Right lobe of liver (tissue), 6 donors: ENCODE measurements at regions not wholly inside any gene's neighbourhood (a gene's known extent, or its start where the extent isn't known, plus 50 kb on each side); places are given as distances from the start of the nearest gene placed in this dataset.
"Not testable (repeated sequence)": the region's sequence is repeated elsewhere in the genome, so short reads cannot be mapped to it uniquely, and the experiment has no call there.

Source experiments
- ATAC-seq, 4 donors: fragments of 200-7000 bp; cut with Tn5 transposase; one replicate each; pipeline ENCODE4 v1.9.1; 2020; ENCODE audit warnings: mild to moderate bottlenecking in 4 of 4, moderate library complexity in 4 of 4
- DNase-seq, 3 donors: peaks; one replicate each; pipeline ENCODE4 v3.0.0-alpha.2; 2020
- H3K27ac ChIP-seq, 3 donors: fragments of 200-600 bp; one replicate each; pipeline ENCODE4 v1.8.0; 2022
- H3K27me3 ChIP-seq, 2 donors: fragments of 200-600 bp; one replicate each; pipeline ENCODE4 v1.8.0; 2022
- H3K36me3 ChIP-seq, 4 donors: fragments of 200-600 bp; sonication (generic) in 1 of 4; one replicate each; pipeline versions ENCODE4 v1.5.1 to v1.8.0; 2017 to 2022; ENCODE audit warnings: control low read depth in 1 of 4
- H3K4me1 ChIP-seq, 4 donors: fragments of 200-600 bp; sonication (generic) in 1 of 4; one replicate each; pipeline versions ENCODE4 v1.5.1 to v1.8.0; 2017 to 2022; ENCODE audit warnings: control low read depth in 1 of 4
- H3K4me3 ChIP-seq, 3 donors: fragments of 200-600 bp; one replicate each; pipeline ENCODE4 v1.8.0; 2022
- H3K9me3 ChIP-seq, 4 donors: fragments of 200-600 bp; sonication (generic) in 1 of 4; one replicate each; pipeline versions ENCODE4 v1.5.1 to v1.8.0; 2017 to 2022; ENCODE audit warnings: control low read depth in 1 of 4
- POLR2A ChIP-seq: fragments of 450-650 bp; IDR thresholded peaks from one replicate; pipeline ENCODE4 v1.6.1; 2017; ENCODE audit warnings: antibody characterized with exemption, mild to moderate bottlenecking
- WGBS: methylation state at CpG from one replicate; pipeline ENCODE4 v1.1.6; 2018; ENCODE audit warnings: low coverage, low lambda C conversion rate; ENCODE audit not compliant: insufficient coverage; ENCODE audit errors: missing lambda C conversion rate; 5-methylcytosine and 5-hydroxymethylcytosine counted together
- intact Hi-C, 2 donors: fragments of 100-400 bp; cut with DNase I; formaldehyde crosslinking; loops; one replicate each; pipeline versions ENCODE4 v1.11.2 to v1.14.1; 2022
- TF ChIP-seq, protein P1 (sequence below), 4 donors: fragments of 200-600 bp in 3 of 4; fragments of 450-650 bp in 1 of 4; IDR thresholded peaks; one replicate each; pipeline versions ENCODE4 v1.5.1 to v1.8.0; 2016 to 2022; ENCODE audit warnings: antibody characterized with exemption in 4 of 4, mild to moderate bottlenecking in 2 of 4
- donor health status: DM: no; HTN: yes; CAD: no.
- donor health status: DM: no; HTN: no; CAD: no.
- donor health status: DM: no; HTN: no; CAD: no.
- donor health status: DM: no; HTN: yes; CAD: no.
- donor health status: DM: no; HTN: yes; CAD: no.

DNA sequence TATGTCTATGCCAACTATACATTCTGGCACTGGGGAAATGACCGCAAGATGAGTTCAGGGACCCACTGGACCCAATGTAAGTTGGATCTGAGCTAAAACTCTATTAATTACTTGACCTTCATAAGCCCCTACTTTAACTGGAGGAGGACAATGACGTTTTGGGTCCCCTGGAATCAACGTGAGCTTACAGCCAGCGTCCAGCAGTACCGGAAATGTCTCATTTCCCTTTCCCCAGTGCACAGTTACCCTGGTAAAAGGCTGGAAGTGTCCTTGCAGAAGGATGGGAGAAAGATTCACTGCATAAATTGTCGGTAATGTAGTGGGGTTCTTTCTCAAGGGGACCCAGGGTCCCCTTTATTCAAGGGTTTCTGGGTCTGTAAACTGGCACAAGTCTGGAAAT is 1297.6 kb upstream of the ACVR2A start:
- Histone ChIP-seq H3K4me3 (no peak overlapping the region), H3K9me3 (no peaks in the 10 kb centered on the region), H3K36me3 (no peaks in the 10 kb centered on the region), H3K4me1 (no peaks in the 10 kb centered on the region), H3K27me3 (no peaks in the 10 kb centered on the region), H3K27ac (no peak overlapping the region)
- no peak for DNase-seq
- 62% methylated on average over 6 of the region's 6 CpGs for WGBS
- intact Hi-C loops, result no loop called here
- TF ChIP-seq POLR2A, result no peak
- TF ChIP-seq, protein P1, sequence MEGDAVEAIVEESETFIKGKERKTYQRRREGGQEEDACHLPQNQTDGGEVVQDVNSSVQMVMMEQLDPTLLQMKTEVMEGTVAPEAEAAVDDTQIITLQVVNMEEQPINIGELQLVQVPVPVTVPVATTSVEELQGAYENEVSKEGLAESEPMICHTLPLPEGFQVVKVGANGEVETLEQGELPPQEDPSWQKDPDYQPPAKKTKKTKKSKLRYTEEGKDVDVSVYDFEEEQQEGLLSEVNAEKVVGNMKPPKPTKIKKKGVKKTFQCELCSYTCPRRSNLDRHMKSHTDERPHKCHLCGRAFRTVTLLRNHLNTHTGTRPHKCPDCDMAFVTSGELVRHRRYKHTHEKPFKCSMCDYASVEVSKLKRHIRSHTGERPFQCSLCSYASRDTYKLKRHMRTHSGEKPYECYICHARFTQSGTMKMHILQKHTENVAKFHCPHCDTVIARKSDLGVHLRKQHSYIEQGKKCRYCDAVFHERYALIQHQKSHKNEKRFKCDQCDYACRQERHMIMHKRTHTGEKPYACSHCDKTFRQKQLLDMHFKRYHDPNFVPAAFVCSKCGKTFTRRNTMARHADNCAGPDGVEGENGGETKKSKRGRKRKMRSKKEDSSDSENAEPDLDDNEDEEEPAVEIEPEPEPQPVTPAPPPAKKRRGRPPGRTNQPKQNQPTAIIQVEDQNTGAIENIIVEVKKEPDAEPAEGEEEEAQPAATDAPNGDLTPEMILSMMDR (IDR thresholded peaks at IDR 0.05), result no peak
- no peak for ATAC-seq

DNA sequence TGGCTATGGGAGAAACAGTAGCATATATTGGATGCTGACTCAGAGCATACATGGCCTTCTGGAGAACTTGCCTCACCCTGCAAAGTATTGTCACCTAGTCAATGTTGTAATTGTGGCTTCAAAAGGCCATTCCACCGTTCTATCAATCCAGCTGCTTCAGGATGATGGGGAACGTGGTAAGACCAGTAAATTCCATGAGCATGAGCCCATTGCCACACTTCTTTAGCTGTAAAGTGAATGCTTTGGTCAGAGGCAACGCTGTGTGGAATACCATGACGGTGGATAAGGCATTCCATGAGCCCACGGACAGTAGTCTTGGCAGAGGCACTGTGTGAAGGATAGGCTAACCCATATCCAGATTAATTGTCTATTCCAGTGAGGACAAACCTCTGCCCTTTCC is 1300.1 kb upstream of the ACVR2A start:
- intact Hi-C loops, result no loop called here
- Histone ChIP-seq H3K4me3 (no peak overlapping the region), H3K36me3 (no peaks in the 10 kb centered on the region), H3K9me3 (no peaks in the 10 kb centered on the region), H3K4me1 (no peaks in the 10 kb centered on the region), H3K27me3 (no peaks in the 10 kb centered on the region), H3K27ac (no peak overlapping the region)
- WGBS, result 53% methylated on average over 3 of the region's 5 CpGs
- ATAC-seq, result no peak
- TF ChIP-seq POLR2A, result no peak
- TF ChIP-seq, protein P1 (IDR thresholded peaks at IDR 0.05), result no peak
- no peak for DNase-seq

- H3K4me3 ChIP-seq, result no peak overlapping the region
- no peaks in the 10 kb centered on the region for H3K9me3 ChIP-seq
- 58% methylated on average over 1 of the region's 1 CpG for WGBS
- no peaks in the 10 kb centered on the region for H3K36me3 ChIP-seq
- no peak overlapping the region for H3K27ac ChIP-seq
- DNase-seq, result no peak
- TF ChIP-seq POLR2A, result no peak
- TF ChIP-seq, protein P1 (IDR thresholded peaks at IDR 0.05), result no peak
- H3K27me3 ChIP-seq, result no peaks in the 10 kb centered on the region
- H3K4me1 ChIP-seq, result no peaks in the 10 kb centered on the region
- intact Hi-C loops, result no loop called here
- ATAC-seq, result no peak
These were observed 1302.9 kb upstream of the ACVR2A start for GRCh38 chr2:146541896-146542295.

DNA sequence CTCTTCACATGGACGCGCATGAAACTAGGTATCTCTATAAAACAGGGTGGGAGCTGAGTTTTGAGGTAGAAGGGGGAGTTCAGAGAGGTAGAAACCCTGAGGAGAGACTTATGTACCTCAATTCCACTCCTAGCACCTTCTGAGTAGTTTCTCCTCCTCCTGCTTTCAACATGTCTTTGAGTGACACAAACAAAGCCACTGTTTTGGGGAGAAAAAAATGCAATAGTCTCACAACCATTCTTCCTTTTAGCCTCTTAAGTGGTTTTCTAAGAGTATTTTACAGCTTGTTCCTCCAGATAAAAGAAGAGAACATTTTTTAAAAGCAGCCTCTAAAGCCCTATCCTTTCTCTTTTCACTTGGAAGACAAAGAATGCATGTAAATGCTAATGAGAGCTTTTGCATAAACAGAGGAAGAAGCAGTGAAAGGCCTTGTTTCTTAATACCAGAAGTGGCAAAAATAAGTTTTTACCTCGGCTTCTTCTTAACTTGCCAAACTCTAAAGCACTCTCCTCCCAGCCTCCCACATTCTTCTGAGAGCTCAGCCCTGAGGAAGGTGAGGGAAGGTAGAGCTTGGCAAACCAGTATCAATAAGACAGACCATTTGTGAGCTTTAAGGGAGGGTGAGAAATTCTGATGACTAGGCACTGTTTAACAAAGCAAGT is 1304.4 kb upstream of the ACVR2A start:
- 23% methylated on average over 3 of the region's 3 CpGs for WGBS
- intact Hi-C loops, result no loop called here

GRCh38 chr2:146539739-146540138 is 1305.1 kb upstream of the ACVR2A start:
- H3K4me3 ChIP-seq, H3K27me3 ChIP-seq, H3K4me1 ChIP-seq, intact Hi-C loops, H3K9me3 ChIP-seq, H3K36me3 ChIP-seq, H3K27ac ChIP-seq, DNase-seq, ATAC-seq: not testable (repeated sequence)
- 54% methylated on average over 5 of the region's 5 CpGs for WGBS

More for the DNA sequence above, 1304.4 kb upstream of the ACVR2A start:
- no peak for TF ChIP-seq POLR2A
- TF ChIP-seq, protein P1 (IDR thresholded peaks at IDR 0.05), result no peak
- Histone ChIP-seq H3K36me3 (no peaks in the 10 kb centered on the region), H3K9me3 (no peaks in the 10 kb centered on the region), H3K27me3 (no peaks in the 10 kb centered on the region), H3K4me1 (no peaks in the 10 kb centered on the region), H3K4me3 (no peak overlapping the region), H3K27ac (no peak overlapping the region)
- ATAC-seq (no peak), DNase-seq (no peak)
